ENCODE measurements at regions not wholly inside any gene's neighbourhood (a gene's known extent, or its start where the extent isn't known, plus 50 kb on each side); places are given as distances from the start of the nearest gene placed in this dataset.

- intact Hi-C loops (cut with micrococcal nuclease) = no loop called here
- Mint-ChIP-seq H3K9me3 (peaks cover 0 to 1% (median 0%) of the 10 kb centered on the region in 7 donors), H3K27ac (no peak overlapping the region), H3K4me3 (no peak overlapping the region), H3K36me3 (no peaks in the 10 kb centered on the region), H3K27me3 (ENCODE audit: low read depth in 3 of 3) (no peaks in the 10 kb centered on the region), H3K4me1 (no peaks in the 10 kb centered on the region)
- no peaks in the 10 kb centered on the region for H3K27me3 ChIP-seq (ENCODE audit: control insufficient read depth in 2 of 2, insufficient read depth in 2 of 2, low read length in 2 of 2)
- WGBS (ENCODE audit: insufficient coverage) = 60% methylated on average over 1 of the region's 2 CpGs
- H3K4me2 ChIP-seq (replicated peaks; ENCODE audit: extremely low read depth, low read length, poor library complexity, severe bottlenecking) = no peak overlapping the region
- H4K20me1 ChIP-seq (ENCODE audit: insufficient read depth, low read length) = no peaks in the 10 kb centered on the region
- H3K4me3 ChIP-seq (replicated peaks in 1 of 3; ENCODE audit: low read depth in 2 of 3, low read length in 3 of 3) = no peak overlapping the region
- no peaks in the 10 kb centered on the region for H3K9me3 ChIP-seq (replicated peaks in 1 of 2; ENCODE audit: control insufficient read depth in 1 of 2, insufficient read depth in 1 of 2, low read length in 2 of 2)
- TF ChIP-seq CTCF (IDR thresholded peaks at IDR 0.05) = no peak
- no peak overlapping the region for H3K27ac ChIP-seq (ENCODE audit: low read depth in 1 of 2, low read length in 2 of 2)
- no peak for DNase-seq
- no peaks in the 10 kb centered on the region for H3K36me3 ChIP-seq (replicated peaks in 1 of 2; ENCODE audit: control insufficient read depth in 1 of 2, insufficient read depth in 2 of 2, low read length in 2 of 2)
- H3K4me1 ChIP-seq (ENCODE audit: control insufficient read depth in 1 of 2, insufficient read depth in 2 of 2, low read length in 2 of 2) = no peaks in the 10 kb centered on the region
- H3K9ac ChIP-seq (ENCODE audit: insufficient read depth, low read length, poor library complexity, severe bottlenecking) = no peak overlapping the region
- H3K79me2 ChIP-seq (ENCODE audit: insufficient read depth, low read length) = no peaks in the 10 kb centered on the region
- no peak overlapping the region for H2AFZ ChIP-seq (ENCODE audit: insufficient read depth, low read depth, low read length, poor library complexity, severe bottlenecking)
Measured at GRCh38 chr7:88576720-88577119, 182.8 kb upstream of the ZNF804B start.

GRCh38 chr7:88566162-88566729, 193.3 kb upstream of the ZNF804B start:
- H3K27me3 ChIP-seq (ENCODE audit: control insufficient read depth in 2 of 2, insufficient read depth in 2 of 2, low read length in 2 of 2) = no peaks in the 10 kb centered on the region
- Mint-ChIP-seq H3K27ac (no peak overlapping the region), H3K4me3 (no peak overlapping the region), H3K27me3 (ENCODE audit: low read depth in 3 of 3) (no peaks in the 10 kb centered on the region), H3K4me1 (no peaks in the 10 kb centered on the region), H3K36me3 (no peaks in the 10 kb centered on the region), H3K9me3 (peaks cover 0 to 3% (median 0%) of the 10 kb centered on the region in 7 donors)
- no peaks in the 10 kb centered on the region for H3K79me2 ChIP-seq (ENCODE audit: insufficient read depth, low read length)
- intact Hi-C loops (cut with micrococcal nuclease) = no loop called here
- H2AFZ ChIP-seq (ENCODE audit: insufficient read depth, low read depth, low read length, poor library complexity, severe bottlenecking) = no peak overlapping the region
- no peak overlapping the region for H3K9ac ChIP-seq (ENCODE audit: insufficient read depth, low read length, poor library complexity, severe bottlenecking)
- no peak overlapping the region for H3K4me3 ChIP-seq (replicated peaks in 1 of 3; ENCODE audit: low read depth in 2 of 3, low read length in 3 of 3)
- no peaks in the 10 kb centered on the region for H3K4me1 ChIP-seq (ENCODE audit: control insufficient read depth in 1 of 2, insufficient read depth in 2 of 2, low read length in 2 of 2)
- WGBS (ENCODE audit: insufficient coverage) = 58% methylated on average over 4 of the region's 6 CpGs
- H4K20me1 ChIP-seq (ENCODE audit: insufficient read depth, low read length) = no peaks in the 10 kb centered on the region
- no peak for TF ChIP-seq CTCF (IDR thresholded peaks at IDR 0.05)
- no peaks in the 10 kb centered on the region for H3K36me3 ChIP-seq (replicated peaks in 1 of 2; ENCODE audit: control insufficient read depth in 1 of 2, insufficient read depth in 2 of 2, low read length in 2 of 2)
- H3K4me2 ChIP-seq (replicated peaks; ENCODE audit: extremely low read depth, low read length, poor library complexity, severe bottlenecking) = no peak overlapping the region
- no peaks in the 10 kb centered on the region for H3K9me3 ChIP-seq (replicated peaks in 1 of 2; ENCODE audit: control insufficient read depth in 1 of 2, insufficient read depth in 1 of 2, low read length in 2 of 2)
- no peak for DNase-seq
- no peak overlapping the region for H3K27ac ChIP-seq (ENCODE audit: low read depth in 1 of 2, low read length in 2 of 2)
